ENCODE measurements at regions not wholly inside any gene's neighbourhood (a gene's known extent, or its start where the extent isn't known, plus 50 kb on each side); places are given as distances from the start of the nearest gene placed in this dataset.

DNA sequence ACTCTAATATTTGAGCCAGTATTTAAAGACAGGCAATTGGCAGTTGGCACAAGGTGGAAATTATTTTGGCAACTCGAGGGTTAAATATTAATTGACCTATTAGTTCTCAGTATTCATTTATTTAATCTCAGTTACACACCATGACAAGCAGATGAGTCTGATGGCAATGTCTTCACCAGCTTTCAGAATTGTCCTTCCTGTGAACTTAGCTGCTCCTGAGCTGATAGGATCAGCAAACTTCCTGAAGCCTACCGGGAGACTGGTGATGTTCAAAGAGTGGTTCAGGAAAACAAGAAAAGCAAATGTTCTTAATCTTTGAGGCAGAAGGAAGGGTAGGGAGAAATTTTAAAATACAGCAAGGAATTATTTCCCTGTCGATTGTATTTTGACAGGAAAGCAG is 522.2 kb downstream of the SOX2 start:
- no peak for TF ChIP-seq EZH2 (IDR thresholded peaks at IDR 0.05; ENCODE audit: borderline replicate concordance, low read depth, low read length, poor library complexity, severe bottlenecking)
- TF ChIP-seq, protein P1, sequence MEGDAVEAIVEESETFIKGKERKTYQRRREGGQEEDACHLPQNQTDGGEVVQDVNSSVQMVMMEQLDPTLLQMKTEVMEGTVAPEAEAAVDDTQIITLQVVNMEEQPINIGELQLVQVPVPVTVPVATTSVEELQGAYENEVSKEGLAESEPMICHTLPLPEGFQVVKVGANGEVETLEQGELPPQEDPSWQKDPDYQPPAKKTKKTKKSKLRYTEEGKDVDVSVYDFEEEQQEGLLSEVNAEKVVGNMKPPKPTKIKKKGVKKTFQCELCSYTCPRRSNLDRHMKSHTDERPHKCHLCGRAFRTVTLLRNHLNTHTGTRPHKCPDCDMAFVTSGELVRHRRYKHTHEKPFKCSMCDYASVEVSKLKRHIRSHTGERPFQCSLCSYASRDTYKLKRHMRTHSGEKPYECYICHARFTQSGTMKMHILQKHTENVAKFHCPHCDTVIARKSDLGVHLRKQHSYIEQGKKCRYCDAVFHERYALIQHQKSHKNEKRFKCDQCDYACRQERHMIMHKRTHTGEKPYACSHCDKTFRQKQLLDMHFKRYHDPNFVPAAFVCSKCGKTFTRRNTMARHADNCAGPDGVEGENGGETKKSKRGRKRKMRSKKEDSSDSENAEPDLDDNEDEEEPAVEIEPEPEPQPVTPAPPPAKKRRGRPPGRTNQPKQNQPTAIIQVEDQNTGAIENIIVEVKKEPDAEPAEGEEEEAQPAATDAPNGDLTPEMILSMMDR (conservative IDR thresholded peaks at IDR 0.05; ENCODE audit: low read depth, low read length), result no peak
